H9 (cell line): ENCODE measurements at regions not wholly inside any gene's neighbourhood (a gene's known extent, or its start where the extent isn't known, plus 50 kb on each side); places are given as distances from the start of the nearest gene placed in this dataset.

Experiments used
- DNase-seq: peaks from one replicate; pipeline ENCODE4 v3.0.0-alpha.2; 2017
- H2AFZ ChIP-seq: one replicate; pipeline ENCODE4 v1.6.1; 2013; ENCODE audit warnings: mild to moderate bottlenecking, low read length, control low read depth, moderate library complexity
- H2AK5ac ChIP-seq: 2 replicates; pipeline ENCODE4 v1.6.1; 2013; ENCODE audit warnings: low read length, control low read depth, mixed read lengths; ENCODE audit not compliant: insufficient read length
- H2BK120ac ChIP-seq: one replicate; pipeline ENCODE4 v1.6.1; 2013; ENCODE audit warnings: low read depth, mild to moderate bottlenecking, low read length, control low read depth, inconsistent platforms; ENCODE audit not compliant: poor library complexity, severe bottlenecking
- H2BK12ac ChIP-seq: 2 replicates; pipeline ENCODE4 v1.6.1; 2013; ENCODE audit warnings: low read length, control low read depth, mixed read lengths, low read depth; ENCODE audit not compliant: insufficient read length
- H2BK15ac ChIP-seq: 2 replicates; pipeline ENCODE4 v1.6.1; 2013; ENCODE audit warnings: low read depth, low read length, control low read depth
- H2BK20ac ChIP-seq: one replicate; pipeline ENCODE4 v1.6.1; 2013; ENCODE audit warnings: low read depth, mild to moderate bottlenecking, low read length, control low read depth, inconsistent platforms; ENCODE audit not compliant: poor library complexity, severe bottlenecking
- H2BK5ac ChIP-seq: 2 replicates; pipeline ENCODE4 v1.6.1; 2013; ENCODE audit warnings: low read length, control low read depth, mixed read lengths; ENCODE audit not compliant: insufficient read length
- H3K14ac ChIP-seq: 2 replicates; pipeline ENCODE4 v1.6.1; 2013; ENCODE audit warnings: low read length, control low read depth; ENCODE audit not compliant: insufficient read depth
- H3K18ac ChIP-seq: 2 replicates; pipeline ENCODE4 v1.6.1; 2013; ENCODE audit warnings: low read depth, mild to moderate bottlenecking, mixed read lengths, low read length, control low read depth; ENCODE audit not compliant: insufficient read length
- H3K23ac ChIP-seq: 2 replicates; pipeline ENCODE4 v1.6.1; 2013; ENCODE audit warnings: low read length, control low read depth, mixed read lengths, low read depth; ENCODE audit not compliant: insufficient read length
- H3K23me2 ChIP-seq: 2 replicates; pipeline ENCODE4 v1.6.1; 2013; ENCODE audit warnings: low read depth, mild to moderate bottlenecking, mixed read lengths, low read length, control low read depth; ENCODE audit not compliant: insufficient read length, poor library complexity, severe bottlenecking
- H3K27ac ChIP-seq: 2 replicates; pipeline ENCODE4 v1.5.1; 2013; ENCODE audit warnings: low read length, control low read depth, mixed read lengths, low read depth; ENCODE audit not compliant: insufficient read length
- H3K27me3 ChIP-seq: 2 replicates; pipeline ENCODE4 v1.6.1; 2013; ENCODE audit warnings: low read length, control low read depth, inconsistent platforms; ENCODE audit not compliant: insufficient read depth
- H3K4ac ChIP-seq: 2 replicates; pipeline ENCODE4 v1.6.1; 2013; ENCODE audit warnings: low read depth, mild to moderate bottlenecking, control low read depth, inconsistent platforms, low read length, moderate library complexity
- H3K4me1 ChIP-seq: 2 replicates; pipeline ENCODE4 v1.6.1; 2013; ENCODE audit warnings: low read length, control low read depth, inconsistent platforms; ENCODE audit not compliant: insufficient read depth
- H3K4me2 ChIP-seq: 2 replicates; pipeline ENCODE4 v1.6.1; 2013; ENCODE audit warnings: low read length, control low read depth, mixed read lengths; ENCODE audit not compliant: insufficient read length, insufficient read depth
- H3K56ac ChIP-seq: 2 replicates; pipeline ENCODE4 v1.6.1; 2013; ENCODE audit warnings: low read depth, mild to moderate bottlenecking, mixed read lengths, low read length, control low read depth; ENCODE audit not compliant: insufficient read length
- H3K79me1 ChIP-seq: 2 replicates; pipeline ENCODE4 v1.6.1; 2013; ENCODE audit warnings: low read depth, mild to moderate bottlenecking, moderate library complexity, low read length, control low read depth, inconsistent platforms; ENCODE audit not compliant: insufficient read depth, poor library complexity, severe bottlenecking
- H3K79me2 ChIP-seq: 2 replicates; pipeline ENCODE4 v1.6.1; 2013; ENCODE audit warnings: low read length, control low read depth, inconsistent platforms; ENCODE audit not compliant: insufficient read depth
- H3K9ac ChIP-seq: 2 replicates; pipeline ENCODE4 v1.6.1; 2013; ENCODE audit warnings: low read length, control low read depth, mixed read lengths; ENCODE audit not compliant: insufficient read length; ENCODE audit errors: extremely low read depth
- H3K9me3 ChIP-seq: one replicate; pipeline ENCODE4 v1.6.1; 2013; ENCODE audit warnings: low read depth, low read length, inconsistent platforms; ENCODE audit not compliant: control insufficient read depth
- H3T11ph ChIP-seq: one replicate; pipeline ENCODE4 v1.6.1; 2013; ENCODE audit warnings: mild to moderate bottlenecking, low read length, control low read depth, inconsistent platforms
- H4K20me1 ChIP-seq: one replicate; pipeline ENCODE4 v1.6.1; 2013; ENCODE audit not compliant: control insufficient read depth, insufficient read length, insufficient read depth
- H4K5ac ChIP-seq: 2 replicates; pipeline ENCODE4 v1.6.1; 2013; ENCODE audit warnings: low read depth, mild to moderate bottlenecking, mixed read lengths, low read length, control low read depth; ENCODE audit not compliant: insufficient read length
- H4K8ac ChIP-seq: replicated peaks from 2 replicates; pipeline ENCODE4 v1.6.1; 2013; ENCODE audit warnings: low read length, control low read depth, mixed read lengths, low read depth; ENCODE audit not compliant: insufficient read length
- H4K91ac ChIP-seq: 2 replicates; pipeline ENCODE4 v1.6.1; 2013; ENCODE audit warnings: low read depth, mild to moderate bottlenecking, moderate library complexity, mixed read lengths, low read length, control low read depth; ENCODE audit not compliant: insufficient read length
- H3K27ac Mint-ChIP-seq, 3 experiments: 2 replicates in 2 of 3; 3 replicates in 1 of 3; pipeline ENCODE4 v1.8.0; 2020 to 2021; ENCODE audit warnings: mixed read lengths in 3 of 3, mild to moderate bottlenecking in 1 of 3, moderate library complexity in 1 of 3
- H3K27me3 Mint-ChIP-seq: 2 replicates; pipeline ENCODE4 v1.8.0; 2021; ENCODE audit warnings: low read depth, mild to moderate bottlenecking, moderate library complexity, mixed read lengths
- H3K36me3 Mint-ChIP-seq, 3 experiments: 2 replicates in 2 of 3; 3 replicates in 1 of 3; pipeline ENCODE4 v1.8.0; 2020 to 2021; ENCODE audit warnings: low read depth in 3 of 3, mixed read lengths in 3 of 3; ENCODE audit not compliant: insufficient read depth in 1 of 3
- H3K4me1 Mint-ChIP-seq, 2 experiments: 2 replicates each; pipeline ENCODE4 v1.8.0; 2020; ENCODE audit warnings: mixed read lengths in 2 of 2
- H3K4me3 Mint-ChIP-seq, 2 experiments: 2 replicates in 1 of 2; 3 replicates in 1 of 2; pipeline ENCODE4 v1.8.0; 2020 to 2021; ENCODE audit warnings: mild to moderate bottlenecking in 2 of 2, mixed read lengths in 2 of 2, moderate library complexity in 1 of 2
- H3K9me3 Mint-ChIP-seq, 2 experiments: 2 replicates in 1 of 2; 3 replicates in 1 of 2; pipeline ENCODE4 v1.8.0; 2020; ENCODE audit warnings: mild to moderate bottlenecking in 2 of 2, mixed read lengths in 2 of 2, moderate library complexity in 1 of 2
- WGBS: extraction: QIAGEN DNeasy Blood & Tissue Kit; methylation state at CpG from one replicate; pipeline ENCODE4 v1.1.7; 2013; ENCODE audit warnings: missing lambda C conversion rate, low lambda C conversion rate, mixed read lengths; ENCODE audit not compliant: insufficient read length; ENCODE audit errors: extremely low coverage; 5-methylcytosine and 5-hydroxymethylcytosine counted together
- TF ChIP-seq, protein P1 (sequence below): fragments of 200-600 bp; sonication (generic); conservative IDR thresholded peaks from 3 replicates; pipeline ENCODE4 v1.8.0; 2021; ENCODE audit warnings: antibody characterized with exemption, mild to moderate bottlenecking

DNA sequence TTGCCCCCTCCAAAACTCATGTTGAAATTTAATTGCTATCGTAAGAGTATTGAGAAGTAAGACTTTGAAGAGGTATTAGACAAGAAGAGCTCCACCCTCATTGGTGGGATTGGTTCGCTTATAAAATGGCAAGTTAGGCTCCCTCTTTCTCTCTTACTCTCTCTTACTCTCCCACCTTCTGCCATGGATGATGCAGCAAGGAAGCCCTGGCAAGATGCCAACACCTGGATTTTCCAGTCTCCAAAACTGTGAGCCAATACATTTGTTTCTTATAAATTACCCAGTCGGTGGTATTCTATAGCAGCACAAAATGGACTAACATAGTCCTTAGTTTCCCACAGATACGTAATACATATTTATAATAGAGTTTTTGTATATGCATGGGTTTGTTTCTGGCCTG, 119.4 kb downstream of the DDIT4L start:
- no peak overlapping the region for H2BK12ac ChIP-seq
- TF ChIP-seq, protein P1, sequence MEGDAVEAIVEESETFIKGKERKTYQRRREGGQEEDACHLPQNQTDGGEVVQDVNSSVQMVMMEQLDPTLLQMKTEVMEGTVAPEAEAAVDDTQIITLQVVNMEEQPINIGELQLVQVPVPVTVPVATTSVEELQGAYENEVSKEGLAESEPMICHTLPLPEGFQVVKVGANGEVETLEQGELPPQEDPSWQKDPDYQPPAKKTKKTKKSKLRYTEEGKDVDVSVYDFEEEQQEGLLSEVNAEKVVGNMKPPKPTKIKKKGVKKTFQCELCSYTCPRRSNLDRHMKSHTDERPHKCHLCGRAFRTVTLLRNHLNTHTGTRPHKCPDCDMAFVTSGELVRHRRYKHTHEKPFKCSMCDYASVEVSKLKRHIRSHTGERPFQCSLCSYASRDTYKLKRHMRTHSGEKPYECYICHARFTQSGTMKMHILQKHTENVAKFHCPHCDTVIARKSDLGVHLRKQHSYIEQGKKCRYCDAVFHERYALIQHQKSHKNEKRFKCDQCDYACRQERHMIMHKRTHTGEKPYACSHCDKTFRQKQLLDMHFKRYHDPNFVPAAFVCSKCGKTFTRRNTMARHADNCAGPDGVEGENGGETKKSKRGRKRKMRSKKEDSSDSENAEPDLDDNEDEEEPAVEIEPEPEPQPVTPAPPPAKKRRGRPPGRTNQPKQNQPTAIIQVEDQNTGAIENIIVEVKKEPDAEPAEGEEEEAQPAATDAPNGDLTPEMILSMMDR: no peak
- peaks cover 5 to 6% of the 10 kb centered on the region in 2 experiments; a peak in 3 of 4 replicates for H3K4me1 Mint-ChIP-seq

More for the DNA sequence above, 119.4 kb downstream of the DDIT4L start:
- Histone ChIP-seq H3K79me2 (peaks cover 3% of the 10 kb centered on the region; the same call in 1 of the 2 replicates), H3K4me2 (no peak overlapping the region), H3K79me1 (no peaks in the 10 kb centered on the region), H2BK20ac (no peak overlapping the region), H4K20me1 (no peaks in the 10 kb centered on the region), H3K23ac (no peak overlapping the region), H2BK15ac (no peak overlapping the region), H3K27me3 (no peaks in the 10 kb centered on the region), H3K56ac (no peak overlapping the region), H2AK5ac (no peak overlapping the region), H3K9me3 (no peaks in the 10 kb centered on the region), H2BK120ac (no peak overlapping the region), H2AFZ (no peak overlapping the region), H3K18ac (no peak overlapping the region), H3K14ac (no peak overlapping the region), H3T11ph (no peak overlapping the region), H3K4ac (no peak overlapping the region), H3K9ac (no peak overlapping the region), H4K91ac (no peak overlapping the region), H4K5ac (no peak overlapping the region), H2BK5ac (no peak overlapping the region), H3K27ac (no peak overlapping the region), H4K8ac (no peak overlapping the region), H3K23me2 (no peaks in the 10 kb centered on the region), H3K4me1 (no peaks in the 10 kb centered on the region)
- Mint-ChIP-seq H3K9me3 (0 out of 5 replicates have a peak, but pooled peaks cover 0 to 2% of the 10 kb centered on the region in 2 experiments), H3K27me3 (no peaks in the 10 kb centered on the region), H3K36me3 (no peaks in the 10 kb centered on the region; a peak in 1 of 7 replicates), H3K27ac (no peak overlapping the region), H3K4me3 (no peak overlapping the region)
- whole genome bisulfite sequencing: no CpG with 5 or more reads among the region's 4 CpGs
- no peak for DNase-seq
